Right kidney (tissue), 1 donor: ENCODE measurements at regions not wholly inside any gene's neighbourhood (a gene's known extent, or its start where the extent isn't known, plus 50 kb on each side); places are given as distances from the start of the nearest gene placed in this dataset.

Experiments
- DNase-seq: peaks from one replicate; pipeline ENCODE4 v3.0.0-alpha.2; 2016

- DNase-seq: no peak
These were observed 119.0 kb downstream of the SUCNR1 start for GRCh38 chr3:151992326-151993041.

- DNase-seq: no peak
These were observed 121.6 kb downstream of the SUCNR1 start for GRCh38 chr3:151995091-151995490.

DNA sequence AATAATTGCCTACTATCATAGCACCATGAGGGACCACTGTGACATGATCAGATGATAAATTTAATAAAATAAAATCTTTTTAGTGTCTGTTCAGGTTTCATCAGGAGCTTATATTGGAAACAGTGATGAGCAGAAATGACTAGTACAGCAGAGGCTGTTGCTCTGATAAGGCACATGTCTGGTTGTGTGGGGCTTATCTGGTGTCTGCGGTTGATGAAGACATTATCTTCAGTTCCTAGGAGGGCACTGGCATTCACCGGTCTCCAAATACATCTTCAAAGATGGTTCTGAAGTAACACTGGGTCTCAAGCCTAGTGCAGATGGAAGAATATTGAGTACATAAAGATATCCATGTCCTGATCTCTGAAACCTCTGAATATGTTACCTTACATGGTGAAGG, 125.3 kb downstream of the SUCNR1 start:
- DNase-seq: no peak

- DNase-seq: no peak
These were observed 126.5 kb downstream of the SUCNR1 start for GRCh38 chr3:151999936-152000335.

DNA sequence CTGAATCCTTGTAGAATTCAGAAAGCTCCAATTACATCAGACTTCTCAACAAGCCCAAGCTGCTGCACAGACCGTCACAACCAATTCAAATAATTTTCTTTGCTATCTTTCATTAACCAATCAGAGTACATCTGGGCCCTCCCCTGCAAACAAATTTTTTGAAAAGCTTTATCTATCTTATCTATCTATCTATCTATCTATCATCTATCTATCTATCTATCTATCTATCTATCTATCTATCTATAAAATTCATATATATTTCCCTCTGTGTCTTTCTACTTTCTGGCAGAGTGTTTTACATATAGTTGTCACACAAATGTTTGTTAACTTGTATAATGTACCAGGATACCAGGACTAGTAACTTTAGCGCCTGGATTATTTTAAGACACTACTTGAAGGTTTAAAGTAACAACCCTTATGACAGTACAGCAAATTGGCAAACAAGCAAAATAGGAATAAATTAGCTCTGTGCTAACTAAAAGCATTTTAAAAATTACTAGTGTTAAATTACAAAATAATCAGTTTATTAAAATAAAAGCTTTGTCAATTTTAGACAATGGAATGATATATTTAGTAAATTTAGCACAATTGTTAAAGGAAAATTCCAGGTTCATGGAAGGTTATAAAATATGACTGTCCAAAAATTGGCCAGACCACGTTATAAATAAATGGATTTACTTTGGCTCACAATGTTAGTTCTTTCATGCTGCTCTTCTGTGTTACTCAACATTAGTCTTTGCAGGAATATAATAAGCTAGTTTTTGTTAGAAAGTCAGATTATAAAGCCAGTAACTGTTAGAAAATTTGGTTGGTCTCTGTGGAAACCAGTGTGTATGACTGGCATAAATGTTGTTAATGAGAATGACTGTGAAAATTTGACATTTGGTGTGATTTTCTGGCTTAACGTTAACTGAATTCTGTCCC, 138.6 kb downstream of the SUCNR1 start:
- no peak for DNase-seq

GRCh38 chr3:152019508-152019907, 146.1 kb downstream of the SUCNR1 start:
- no peak for DNase-seq

- DNase-seq: no peak
These were observed 148.6 kb downstream of the SUCNR1 start for GRCh38 chr3:152021951-152022461.

DNA sequence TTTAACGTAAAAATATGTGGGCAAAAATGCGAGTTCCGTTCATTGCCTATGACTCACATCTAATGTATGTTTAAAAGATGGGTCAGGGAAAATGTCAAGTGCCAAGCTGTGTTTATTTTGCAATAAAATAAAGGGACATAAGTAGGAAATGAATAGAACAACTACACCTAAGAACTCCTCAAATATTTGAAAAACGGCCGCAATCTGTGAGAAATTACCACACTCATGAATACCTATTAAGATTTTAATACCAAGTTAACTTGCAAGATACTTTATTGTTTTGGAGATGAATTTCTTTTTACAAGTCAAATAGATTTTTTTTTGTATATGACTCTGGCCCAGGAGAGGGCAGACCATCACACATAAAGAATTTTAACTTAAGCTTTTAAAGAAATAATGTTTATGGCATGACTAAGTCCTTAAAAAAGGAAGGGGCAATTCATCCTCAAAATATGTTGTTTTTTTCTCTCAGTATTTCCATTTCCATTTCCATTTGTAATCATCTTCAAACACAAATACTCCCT, 152.7 kb downstream of the SUCNR1 start:
- no peak for DNase-seq

DNA sequence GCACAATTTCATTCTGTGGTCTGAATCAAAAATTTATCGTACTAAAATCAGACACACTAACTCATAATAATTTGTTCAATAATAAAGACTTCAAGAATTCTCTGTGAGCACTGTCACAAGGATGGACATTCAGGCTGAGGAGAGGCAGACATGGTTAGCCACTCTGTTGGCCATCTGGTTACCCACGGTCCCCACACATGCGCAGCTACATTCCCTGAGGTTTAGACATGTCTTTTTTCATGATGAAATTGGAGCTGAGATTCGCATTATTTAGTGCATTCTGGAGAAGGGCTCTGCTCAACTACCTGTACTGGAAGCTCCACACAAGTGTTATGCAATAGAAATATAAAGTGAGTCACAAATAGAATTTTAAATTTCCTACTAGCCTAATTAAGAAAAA, 156.9 kb downstream of the SUCNR1 start:
- DNase-seq: no peak

GRCh38 chr3:152031321-152031720, 157.9 kb downstream of the SUCNR1 start:
- DNase-seq: no peak

DNA sequence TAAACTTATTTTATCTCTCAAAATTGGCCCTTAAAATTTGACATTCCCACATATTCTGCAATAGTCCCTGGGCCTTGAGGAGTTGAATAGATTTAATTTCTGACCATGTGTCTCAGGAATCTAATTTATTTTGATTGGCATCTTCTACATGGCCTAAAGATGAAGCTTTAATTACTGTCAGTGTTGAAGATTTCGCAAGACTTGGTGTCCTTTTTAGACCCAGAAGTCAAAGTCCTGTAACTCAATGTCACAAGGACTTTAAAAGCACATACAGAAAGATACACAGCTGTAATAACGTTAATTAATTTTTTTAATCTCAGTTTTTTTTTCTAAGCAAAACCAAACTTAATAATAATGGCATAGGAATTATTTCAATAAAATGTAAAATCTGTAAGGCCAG, 163.9 kb downstream of the SUCNR1 start:
- no peak for DNase-seq

GRCh38 chr3:152037953-152038352, 164.5 kb downstream of the SUCNR1 start:
- DNase-seq: no peak

DNA sequence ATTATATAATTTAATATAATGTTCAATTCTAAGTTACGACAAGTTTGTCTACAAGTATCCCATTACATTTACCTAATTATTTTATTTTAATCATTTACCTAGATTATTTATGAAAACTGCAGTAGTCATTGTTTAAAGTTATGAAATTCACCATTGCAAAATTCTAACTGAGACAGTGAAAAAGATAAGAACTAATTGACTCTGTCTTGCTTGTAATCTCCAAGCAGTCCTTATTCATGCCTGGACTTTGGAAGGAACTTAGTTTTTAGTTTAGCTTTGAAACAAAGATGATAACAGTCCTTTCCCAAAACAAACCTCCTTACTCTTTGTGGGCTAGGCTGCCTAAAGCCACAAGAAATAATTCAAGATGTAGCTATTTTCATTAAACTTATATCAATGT, 165.0 kb downstream of the SUCNR1 start:
- DNase-seq: no peak

GRCh38 chr3:152039887-152040286, 166.4 kb downstream of the SUCNR1 start:
- DNase-seq: no peak

DNA sequence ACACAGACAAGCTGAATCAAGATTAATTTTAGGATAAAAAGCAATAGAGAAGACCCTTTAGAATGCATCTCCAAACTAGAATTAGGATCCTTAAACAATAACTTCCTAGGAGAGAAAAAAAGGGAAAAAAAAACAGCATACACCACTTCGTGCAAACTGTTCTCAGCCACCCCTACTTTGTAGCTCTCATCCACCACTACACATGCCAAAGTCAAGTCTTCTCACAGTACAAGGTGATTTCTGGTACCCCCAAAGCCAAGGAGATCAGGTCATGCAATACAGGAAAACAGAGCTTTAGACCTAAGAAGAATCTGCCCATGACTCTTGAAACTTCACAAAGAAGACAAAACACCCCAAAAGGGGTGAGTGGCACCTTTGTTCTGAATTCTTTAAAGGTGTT, 166.9 kb downstream of the SUCNR1 start:
- DNase-seq: no peak

DNA sequence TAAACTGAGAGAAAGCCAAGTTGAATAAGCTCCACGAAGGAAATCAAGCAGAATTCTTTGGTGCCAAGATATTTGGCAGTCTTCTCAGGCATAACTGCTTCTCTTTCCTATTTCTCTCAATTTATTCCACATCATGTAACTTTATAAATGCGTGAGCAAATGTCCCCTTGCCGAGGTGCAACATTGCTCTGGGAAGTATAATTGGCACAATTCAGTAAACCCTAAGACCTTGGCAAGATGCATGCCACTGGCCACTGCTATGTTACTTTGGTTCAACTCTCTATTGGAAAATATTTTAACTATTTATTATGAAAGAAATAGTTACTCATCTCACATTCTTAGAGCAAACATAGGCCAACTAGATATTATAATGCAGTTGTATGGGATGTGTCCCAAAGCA, 170.2 kb downstream of the SUCNR1 start:
- DNase-seq: no peak

GRCh38 chr3:152046280-152046679, 172.8 kb downstream of the SUCNR1 start:
- no peak for DNase-seq

GRCh38 chr3:152047465-152047864, 174.0 kb downstream of the SUCNR1 start:
- DNase-seq: no peak

- DNase-seq: no peak
These were observed 175.4 kb downstream of the SUCNR1 start for GRCh38 chr3:152048831-152049230.

DNA sequence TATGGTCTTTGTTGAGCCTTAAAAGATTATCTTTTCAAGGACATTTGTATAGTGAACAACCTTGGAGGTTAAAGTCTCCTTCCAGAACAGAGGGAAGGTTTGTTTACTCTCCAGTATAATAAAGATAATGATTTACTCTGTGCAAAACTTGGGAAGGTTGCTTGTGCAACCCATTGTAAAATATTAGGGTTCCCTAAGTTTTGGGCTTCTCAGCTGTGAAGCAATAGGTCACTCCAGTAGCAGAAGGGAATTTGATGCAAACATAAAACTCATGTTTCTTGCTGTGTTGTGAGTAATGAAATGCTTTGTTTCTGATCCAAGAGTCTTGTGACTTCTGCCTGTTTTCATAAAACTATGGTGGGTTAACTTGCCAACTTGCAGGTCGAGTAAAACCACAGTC, 177.5 kb downstream of the SUCNR1 start:
- DNase-seq: no peak

DNA sequence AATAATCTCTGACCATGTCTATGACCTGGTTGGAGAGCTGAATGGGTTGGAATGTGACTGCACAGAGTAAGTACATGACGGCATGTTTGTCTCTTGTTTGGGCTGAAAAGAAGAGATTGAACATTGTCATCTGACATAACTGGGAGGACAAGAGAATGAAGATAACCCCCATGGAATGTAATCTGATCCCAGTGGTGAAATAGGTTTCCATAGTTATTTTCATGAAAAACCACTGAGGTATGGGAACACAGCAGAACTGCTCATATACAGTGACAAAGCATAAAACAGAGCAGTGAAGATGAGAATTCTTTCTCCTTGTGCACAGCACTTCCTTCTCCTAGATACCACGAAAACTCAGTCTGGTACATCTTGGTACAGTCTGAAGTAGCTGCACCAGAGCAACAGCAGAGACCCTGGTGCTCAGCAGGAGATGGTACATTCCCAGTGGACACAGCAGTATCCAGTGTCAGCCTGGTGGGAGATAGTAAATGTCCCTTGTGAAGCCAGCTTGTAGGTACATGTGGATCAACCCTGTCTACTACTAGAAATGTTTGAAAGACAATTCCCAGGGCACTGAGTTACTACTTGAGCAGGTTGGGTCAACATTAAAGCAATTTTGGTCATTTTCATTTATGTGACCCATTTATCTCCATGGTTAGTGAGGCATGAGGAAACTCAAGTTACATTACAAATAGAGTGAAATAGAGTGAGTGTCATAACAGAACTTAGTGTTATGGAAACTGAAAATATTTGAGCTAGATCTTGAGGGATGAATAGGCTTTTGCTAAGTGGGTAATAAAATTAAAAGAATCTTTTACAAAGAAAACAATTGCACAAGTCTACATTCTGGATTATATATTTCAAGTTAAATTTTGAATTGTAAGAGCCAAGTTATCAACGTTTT, 178.3 kb downstream of the SUCNR1 start:
- no peak for DNase-seq

GRCh38 chr3:152053866-152054265, 180.4 kb downstream of the SUCNR1 start:
- DNase-seq: no peak
